DND-41 (cell line): ENCODE measurements at regions not wholly inside any gene's neighbourhood (a gene's known extent, or its start where the extent isn't known, plus 50 kb on each side); places are given as distances from the start of the nearest gene placed in this dataset.

Source experiments
- EZH2 ChIP-seq: IDR thresholded peaks from 3 replicates; pipeline ENCODE4 v1.6.1; 2012; ENCODE audit warnings: borderline replicate concordance, low read depth, mild to moderate bottlenecking, moderate library complexity, low read length, inconsistent platforms; ENCODE audit not compliant: severe bottlenecking
- TF ChIP-seq, protein P1 (sequence below): IDR thresholded peaks from 2 replicates; pipeline ENCODE4 v1.5.1; 2012; ENCODE audit warnings: borderline replicate concordance, low read length, moderate library complexity, mild to moderate bottlenecking; ENCODE audit not compliant: poor library complexity, severe bottlenecking; ENCODE audit errors: extremely low read depth

DNA sequence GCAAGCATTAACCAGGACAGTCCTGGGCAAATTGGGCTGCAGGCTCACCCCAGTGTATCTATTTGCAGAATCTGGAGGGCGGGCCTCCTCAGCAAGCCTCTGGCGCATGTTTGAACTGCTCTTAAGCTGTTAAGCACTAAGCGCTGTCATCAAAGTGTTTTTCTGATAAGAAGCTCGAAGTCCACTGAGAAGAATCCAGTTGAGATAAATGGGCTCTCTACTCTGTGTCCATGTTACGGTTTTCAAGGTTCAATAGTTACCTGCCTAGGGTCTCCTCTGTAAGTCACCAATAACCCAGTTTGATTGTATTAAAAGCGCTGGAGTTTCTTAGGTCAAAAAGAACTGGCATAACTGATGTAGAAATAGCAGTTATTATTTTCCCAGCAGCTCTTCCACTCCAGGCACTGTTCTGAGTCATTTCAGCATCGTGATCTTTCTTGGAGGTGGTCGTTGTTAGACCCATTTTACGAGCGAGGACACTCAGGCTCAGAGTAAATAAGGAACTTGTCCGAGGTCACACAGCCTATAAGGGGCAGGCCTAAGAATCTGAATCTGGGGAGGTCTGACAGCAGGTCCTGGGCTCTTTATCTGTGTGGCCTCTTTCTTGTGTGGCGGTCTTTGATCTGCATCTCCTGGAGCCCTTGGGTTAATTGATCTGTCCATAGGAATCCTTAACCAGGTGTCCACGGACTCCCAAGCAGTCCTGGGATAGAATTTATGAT, 207.4 kb upstream of the ZNF217 start:
- TF ChIP-seq, protein P1, sequence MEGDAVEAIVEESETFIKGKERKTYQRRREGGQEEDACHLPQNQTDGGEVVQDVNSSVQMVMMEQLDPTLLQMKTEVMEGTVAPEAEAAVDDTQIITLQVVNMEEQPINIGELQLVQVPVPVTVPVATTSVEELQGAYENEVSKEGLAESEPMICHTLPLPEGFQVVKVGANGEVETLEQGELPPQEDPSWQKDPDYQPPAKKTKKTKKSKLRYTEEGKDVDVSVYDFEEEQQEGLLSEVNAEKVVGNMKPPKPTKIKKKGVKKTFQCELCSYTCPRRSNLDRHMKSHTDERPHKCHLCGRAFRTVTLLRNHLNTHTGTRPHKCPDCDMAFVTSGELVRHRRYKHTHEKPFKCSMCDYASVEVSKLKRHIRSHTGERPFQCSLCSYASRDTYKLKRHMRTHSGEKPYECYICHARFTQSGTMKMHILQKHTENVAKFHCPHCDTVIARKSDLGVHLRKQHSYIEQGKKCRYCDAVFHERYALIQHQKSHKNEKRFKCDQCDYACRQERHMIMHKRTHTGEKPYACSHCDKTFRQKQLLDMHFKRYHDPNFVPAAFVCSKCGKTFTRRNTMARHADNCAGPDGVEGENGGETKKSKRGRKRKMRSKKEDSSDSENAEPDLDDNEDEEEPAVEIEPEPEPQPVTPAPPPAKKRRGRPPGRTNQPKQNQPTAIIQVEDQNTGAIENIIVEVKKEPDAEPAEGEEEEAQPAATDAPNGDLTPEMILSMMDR, result no peak
- TF ChIP-seq EZH2, result no peak
